ENCODE measurements at regions not wholly inside any gene's neighbourhood (a gene's known extent, or its start where the extent isn't known, plus 50 kb on each side); places are given as distances from the start of the nearest gene placed in this dataset.

DNA sequence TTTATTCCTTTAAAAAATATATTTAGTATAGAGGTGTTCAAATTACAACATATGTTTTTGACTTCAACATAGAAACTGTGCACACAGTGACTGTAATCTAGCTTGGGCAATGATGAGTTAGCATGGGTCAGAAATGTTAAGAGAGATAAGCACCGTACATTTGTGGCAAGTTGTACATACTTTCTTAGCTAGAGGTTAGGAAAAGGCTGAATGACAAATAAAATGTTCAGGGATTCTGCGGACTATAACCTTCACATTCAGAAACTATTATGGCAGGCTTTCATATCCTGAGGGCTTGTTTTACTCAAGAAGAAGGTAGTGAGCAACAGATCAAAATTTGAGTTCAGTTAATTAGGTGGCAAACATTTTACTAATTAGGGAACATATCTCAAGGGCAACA is 379.7 kb upstream of the EPHA6 start:
- H3K4me1 ChIP-seq (ENCODE audit: control extremely low read depth in 1 of 4, control insufficient read depth in 4 of 4, insufficient read depth in 4 of 4, low read length in 3 of 4), result no peaks in the 10 kb centered on the region
- H3K9me3 ChIP-seq (ENCODE audit: control extremely low read depth in 1 of 5, control insufficient read depth in 4 of 5, insufficient read depth in 2 of 5, low read depth in 1 of 5, low read length in 4 of 5), result no peaks in the 10 kb centered on the region
- H3K4me3 ChIP-seq (ENCODE audit: control insufficient read depth in 1 of 7, extremely low read depth in 1 of 7, insufficient read depth in 4 of 7, low read depth in 2 of 7, low read length in 6 of 7), result no peak overlapping the region
- POLR2A ChIA-PET, result no interaction called here
- no peaks in the 10 kb centered on the region for H3K27me3 ChIP-seq (replicated peaks in 2 of 5; ENCODE audit: control insufficient read depth in 4 of 5, insufficient read depth in 5 of 5, low read length in 4 of 5)
- CTCF ChIA-PET, result interaction anchor here (0.5 kb wide), 1 partner anchor 16 kb away, joined by 3 read pairs; no protein-coding TSS in a partner anchor
- DNase-seq, result no peak
- no peaks in the 10 kb centered on the region for H3K36me3 ChIP-seq (ENCODE audit: control insufficient read depth in 4 of 4, insufficient read depth in 4 of 4, low read length in 3 of 4)
- WGBS (ENCODE audit: insufficient coverage), result no CpG with 5 or more reads among the region's 2 CpGs
- H3K27ac ChIP-seq (ENCODE audit: insufficient read depth in 1 of 2, low read depth in 1 of 2, low read length in 2 of 2, poor library complexity in 1 of 2, severe bottlenecking in 2 of 2), result no peak overlapping the region

DNA sequence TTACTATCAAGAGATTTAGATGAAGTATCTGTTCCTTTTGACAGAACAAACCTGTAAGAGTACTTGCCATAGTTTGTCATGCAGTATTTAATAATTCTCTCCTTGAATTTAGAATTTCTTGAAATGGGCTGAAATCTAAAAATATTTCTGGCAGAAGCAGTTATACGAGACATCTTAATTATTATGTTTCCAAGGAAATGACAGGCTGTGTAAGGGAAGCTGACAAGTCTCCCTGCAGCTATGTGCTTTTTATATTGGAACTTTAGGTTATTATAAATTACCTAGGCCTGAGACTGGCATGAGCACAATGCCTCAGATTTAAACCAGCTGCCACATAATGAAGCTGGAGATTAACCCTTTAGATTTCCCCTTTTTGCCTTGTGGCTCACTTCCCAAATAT is 365.0 kb upstream of the EPHA6 start:
- POLR2A ChIA-PET, result no interaction called here
- H3K9me3 ChIP-seq (ENCODE audit: control extremely low read depth in 1 of 5, control insufficient read depth in 4 of 5, insufficient read depth in 2 of 5, low read depth in 1 of 5, low read length in 4 of 5), result no peaks in the 10 kb centered on the region
- 100% methylated on average over 1 of the region's 1 CpG for WGBS (ENCODE audit: insufficient coverage)

DNA sequence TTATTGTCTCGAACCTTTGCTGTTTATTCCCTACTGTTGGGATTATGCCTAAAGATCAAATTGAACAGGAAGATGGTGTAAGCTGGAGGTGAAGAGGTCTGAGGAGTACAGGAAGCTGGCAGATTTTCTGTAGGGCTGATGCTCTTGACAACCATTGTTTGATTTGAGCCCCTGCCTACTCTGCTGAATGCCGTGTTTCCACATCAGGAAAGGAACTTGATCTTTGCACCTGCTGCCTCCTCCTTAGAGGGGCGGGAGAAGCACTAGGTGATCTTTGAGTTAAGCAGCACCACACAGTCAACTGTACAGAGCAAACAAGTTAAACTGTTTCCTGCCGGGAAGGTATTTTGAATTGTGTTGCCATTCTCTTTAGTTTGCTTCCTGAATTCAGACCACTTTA is 364.6 kb upstream of the EPHA6 start:
- Histone ChIP-seq H3K27ac (ENCODE audit: insufficient read depth in 1 of 2, low read depth in 1 of 2, low read length in 2 of 2, poor library complexity in 1 of 2, severe bottlenecking in 2 of 2) (no peak overlapping the region), H3K4me3 (ENCODE audit: control insufficient read depth in 1 of 7, extremely low read depth in 1 of 7, insufficient read depth in 4 of 7, low read depth in 2 of 7, low read length in 6 of 7) (no peak overlapping the region), H3K36me3 (ENCODE audit: control insufficient read depth in 4 of 4, insufficient read depth in 4 of 4, low read length in 3 of 4) (no peaks in the 10 kb centered on the region), H3K4me1 (ENCODE audit: control extremely low read depth in 1 of 4, control insufficient read depth in 4 of 4, insufficient read depth in 4 of 4, low read length in 3 of 4) (no peaks in the 10 kb centered on the region), H3K9me3 (ENCODE audit: control extremely low read depth in 1 of 5, control insufficient read depth in 4 of 5, insufficient read depth in 2 of 5, low read depth in 1 of 5, low read length in 4 of 5) (no peaks in the 10 kb centered on the region), H3K27me3 (replicated peaks in 2 of 5; ENCODE audit: control insufficient read depth in 4 of 5, insufficient read depth in 5 of 5, low read length in 4 of 5) (no peaks in the 10 kb centered on the region)
- DNase-seq, result no peak
- CTCF ChIA-PET, result no interaction called here
- WGBS (ENCODE audit: insufficient coverage), result 65% methylated on average over 2 of the region's 4 CpGs
- POLR2A ChIA-PET, result no interaction called here

More for the DNA sequence above, 365.0 kb upstream of the EPHA6 start:
- no peak overlapping the region for H3K27ac ChIP-seq (ENCODE audit: insufficient read depth in 1 of 2, low read depth in 1 of 2, low read length in 2 of 2, poor library complexity in 1 of 2, severe bottlenecking in 2 of 2)
- no peaks in the 10 kb centered on the region for H3K36me3 ChIP-seq (ENCODE audit: control insufficient read depth in 4 of 4, insufficient read depth in 4 of 4, low read length in 3 of 4)
- H3K27me3 ChIP-seq (replicated peaks in 2 of 5; ENCODE audit: control insufficient read depth in 4 of 5, insufficient read depth in 5 of 5, low read length in 4 of 5), result no peaks in the 10 kb centered on the region
- DNase-seq, result no peak
- H3K4me3 ChIP-seq (ENCODE audit: control insufficient read depth in 1 of 7, extremely low read depth in 1 of 7, insufficient read depth in 4 of 7, low read depth in 2 of 7, low read length in 6 of 7), result no peak overlapping the region
- H3K4me1 ChIP-seq (ENCODE audit: control extremely low read depth in 1 of 4, control insufficient read depth in 4 of 4, insufficient read depth in 4 of 4, low read length in 3 of 4), result no peaks in the 10 kb centered on the region
- CTCF ChIA-PET, result no interaction called here

DNA sequence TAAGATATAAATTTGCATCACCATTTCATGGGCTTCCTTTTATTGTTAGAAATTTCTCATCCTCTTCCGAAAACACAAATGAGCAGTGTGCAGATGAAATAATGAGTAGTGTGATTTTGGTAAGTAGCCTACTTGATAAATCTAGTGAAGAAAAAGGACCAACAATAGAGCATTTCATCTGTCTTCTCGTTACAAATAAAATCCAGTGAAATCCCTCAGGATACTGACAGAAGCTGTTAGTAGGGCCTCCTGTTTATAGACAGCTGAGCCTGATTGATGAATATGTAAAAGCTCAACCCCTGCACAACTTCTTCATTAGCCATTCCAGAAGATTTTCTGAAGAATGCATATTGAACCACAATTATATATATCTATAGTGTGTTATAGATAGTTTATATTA is 363.7 kb upstream of the EPHA6 start:
- Histone ChIP-seq H3K4me3 (ENCODE audit: control insufficient read depth in 1 of 7, extremely low read depth in 1 of 7, insufficient read depth in 4 of 7, low read depth in 2 of 7, low read length in 6 of 7) (no peak overlapping the region), H3K27ac (ENCODE audit: insufficient read depth in 1 of 2, low read depth in 1 of 2, low read length in 2 of 2, poor library complexity in 1 of 2, severe bottlenecking in 2 of 2) (no peak overlapping the region), H3K36me3 (ENCODE audit: control insufficient read depth in 4 of 4, insufficient read depth in 4 of 4, low read length in 3 of 4) (no peaks in the 10 kb centered on the region), H3K4me1 (ENCODE audit: control extremely low read depth in 1 of 4, control insufficient read depth in 4 of 4, insufficient read depth in 4 of 4, low read length in 3 of 4) (no peaks in the 10 kb centered on the region), H3K9me3 (ENCODE audit: control extremely low read depth in 1 of 5, control insufficient read depth in 4 of 5, insufficient read depth in 2 of 5, low read depth in 1 of 5, low read length in 4 of 5) (peaks cover 0 to 2% (median 0%) of the 10 kb centered on the region in 5 experiments), H3K27me3 (replicated peaks in 2 of 5; ENCODE audit: control insufficient read depth in 4 of 5, insufficient read depth in 5 of 5, low read length in 4 of 5) (no peaks in the 10 kb centered on the region)
- WGBS (ENCODE audit: insufficient coverage), result 67% methylated on average over 1 of the region's 2 CpGs
- CTCF ChIA-PET, result no interaction called here
- POLR2A ChIA-PET, result no interaction called here
- DNase-seq, result no peak

DNA sequence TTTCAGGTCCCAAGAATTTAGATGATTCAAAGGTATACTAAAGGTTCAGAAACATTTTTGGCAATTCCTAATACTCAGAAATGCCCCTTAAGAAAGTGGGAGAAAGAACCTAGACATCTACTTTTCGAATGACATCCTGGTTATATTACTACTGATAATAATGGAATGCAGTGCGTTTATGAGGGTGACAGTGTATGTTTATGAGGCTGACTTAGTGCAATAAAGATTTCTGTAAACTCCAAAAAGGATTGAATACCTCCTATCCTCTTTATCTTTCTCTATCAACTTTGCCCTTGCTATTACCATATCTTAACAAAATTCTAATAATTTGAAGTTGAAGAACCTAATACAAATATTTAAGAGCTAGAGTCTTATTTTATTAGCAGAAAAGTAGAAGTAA is 348.9 kb upstream of the EPHA6 start:
- no CpG with 5 or more reads among the region's 2 CpGs for WGBS (ENCODE audit: insufficient coverage)
- H3K9me3 ChIP-seq (ENCODE audit: control extremely low read depth in 1 of 5, control insufficient read depth in 4 of 5, insufficient read depth in 2 of 5, low read depth in 1 of 5, low read length in 4 of 5), result no peaks in the 10 kb centered on the region
- H3K27me3 ChIP-seq (replicated peaks in 2 of 5; ENCODE audit: control insufficient read depth in 4 of 5, insufficient read depth in 5 of 5, low read length in 4 of 5), result no peaks in the 10 kb centered on the region
- ChIA-PET POLR2A (no interaction called here), CTCF (no interaction called here)
- H3K27ac ChIP-seq (ENCODE audit: insufficient read depth in 1 of 2, low read depth in 1 of 2, low read length in 2 of 2, poor library complexity in 1 of 2, severe bottlenecking in 2 of 2), result no peak overlapping the region
- no peak overlapping the region for H3K4me3 ChIP-seq (ENCODE audit: control insufficient read depth in 1 of 7, extremely low read depth in 1 of 7, insufficient read depth in 4 of 7, low read depth in 2 of 7, low read length in 6 of 7)
- H3K4me1 ChIP-seq (ENCODE audit: control extremely low read depth in 1 of 4, control insufficient read depth in 4 of 4, insufficient read depth in 4 of 4, low read length in 3 of 4), result no peaks in the 10 kb centered on the region
- H3K36me3 ChIP-seq (ENCODE audit: control insufficient read depth in 4 of 4, insufficient read depth in 4 of 4, low read length in 3 of 4), result no peaks in the 10 kb centered on the region
- no peak for DNase-seq

DNA sequence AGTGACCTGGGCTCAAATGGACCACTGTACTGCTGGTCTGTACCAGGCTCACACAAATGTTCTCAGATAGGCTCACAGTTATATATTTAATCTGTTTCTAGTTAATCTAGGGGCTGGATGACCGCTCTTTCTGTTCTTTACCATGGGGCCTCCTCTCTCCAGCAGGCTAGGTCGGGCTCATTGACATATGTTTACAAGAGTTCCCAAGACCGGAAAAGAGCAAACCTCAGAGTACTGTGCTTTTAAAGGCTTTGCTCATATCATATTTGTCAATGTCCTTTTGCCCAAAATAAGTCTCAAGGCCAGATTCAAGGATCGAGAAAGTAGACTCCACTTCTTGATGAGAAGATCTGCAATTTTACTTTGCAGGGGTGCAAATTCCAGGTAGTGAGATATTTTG is 348.0 kb upstream of the EPHA6 start:
- POLR2A ChIA-PET, result no interaction called here
- CTCF ChIA-PET, result no interaction called here
- Histone ChIP-seq H3K4me1 (ENCODE audit: control extremely low read depth in 1 of 4, control insufficient read depth in 4 of 4, insufficient read depth in 4 of 4, low read length in 3 of 4) (no peaks in the 10 kb centered on the region), H3K4me3 (ENCODE audit: control insufficient read depth in 1 of 7, extremely low read depth in 1 of 7, insufficient read depth in 4 of 7, low read depth in 2 of 7, low read length in 6 of 7) (no peak overlapping the region), H3K27ac (ENCODE audit: insufficient read depth in 1 of 2, low read depth in 1 of 2, low read length in 2 of 2, poor library complexity in 1 of 2, severe bottlenecking in 2 of 2) (no peak overlapping the region), H3K36me3 (ENCODE audit: control insufficient read depth in 4 of 4, insufficient read depth in 4 of 4, low read length in 3 of 4) (no peaks in the 10 kb centered on the region), H3K9me3 (ENCODE audit: control extremely low read depth in 1 of 5, control insufficient read depth in 4 of 5, insufficient read depth in 2 of 5, low read depth in 1 of 5, low read length in 4 of 5) (no peaks in the 10 kb centered on the region), H3K27me3 (replicated peaks in 2 of 5; ENCODE audit: control insufficient read depth in 4 of 5, insufficient read depth in 5 of 5, low read length in 4 of 5) (no peaks in the 10 kb centered on the region)
- no peak for DNase-seq
- WGBS (ENCODE audit: insufficient coverage), result 95% methylated on average over 3 of the region's 4 CpGs

DNA sequence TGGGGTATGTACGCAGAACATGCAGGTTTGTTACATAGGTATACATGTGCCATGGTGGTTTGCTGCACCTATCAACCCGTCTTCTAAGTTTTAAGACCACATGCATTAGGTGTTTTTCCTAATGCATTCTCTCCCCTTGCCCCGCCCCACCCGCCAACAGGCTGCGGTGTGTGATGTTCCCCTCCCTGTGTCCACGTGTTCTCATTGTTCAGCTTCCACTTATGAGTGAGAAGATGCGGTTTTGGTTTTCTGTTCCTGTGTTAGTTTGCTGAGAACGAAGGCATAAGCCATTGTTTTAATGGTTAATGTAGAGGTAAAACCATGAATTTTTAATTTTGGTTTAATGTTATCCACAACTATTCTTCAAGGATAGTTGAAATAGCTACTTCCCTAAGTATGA is 346.8 kb upstream of the EPHA6 start:
- ChIA-PET POLR2A (no interaction called here), CTCF (no interaction called here)
- Histone ChIP-seq H3K27ac (ENCODE audit: insufficient read depth in 1 of 2, low read depth in 1 of 2, low read length in 2 of 2, poor library complexity in 1 of 2, severe bottlenecking in 2 of 2) (no peak overlapping the region), H3K36me3 (ENCODE audit: control insufficient read depth in 4 of 4, insufficient read depth in 4 of 4, low read length in 3 of 4) (no peaks in the 10 kb centered on the region), H3K9me3 (ENCODE audit: control extremely low read depth in 1 of 5, control insufficient read depth in 4 of 5, insufficient read depth in 2 of 5, low read depth in 1 of 5, low read length in 4 of 5) (no peaks in the 10 kb centered on the region), H3K4me3 (ENCODE audit: control insufficient read depth in 1 of 7, extremely low read depth in 1 of 7, insufficient read depth in 4 of 7, low read depth in 2 of 7, low read length in 6 of 7) (no peak overlapping the region), H3K27me3 (replicated peaks in 2 of 5; ENCODE audit: control insufficient read depth in 4 of 5, insufficient read depth in 5 of 5, low read length in 4 of 5) (no peaks in the 10 kb centered on the region), H3K4me1 (ENCODE audit: control extremely low read depth in 1 of 4, control insufficient read depth in 4 of 4, insufficient read depth in 4 of 4, low read length in 3 of 4) (no peaks in the 10 kb centered on the region)
- DNase-seq, result no peak
- WGBS (ENCODE audit: insufficient coverage), result 99% methylated on average over 7 of the region's 8 CpGs

DNA sequence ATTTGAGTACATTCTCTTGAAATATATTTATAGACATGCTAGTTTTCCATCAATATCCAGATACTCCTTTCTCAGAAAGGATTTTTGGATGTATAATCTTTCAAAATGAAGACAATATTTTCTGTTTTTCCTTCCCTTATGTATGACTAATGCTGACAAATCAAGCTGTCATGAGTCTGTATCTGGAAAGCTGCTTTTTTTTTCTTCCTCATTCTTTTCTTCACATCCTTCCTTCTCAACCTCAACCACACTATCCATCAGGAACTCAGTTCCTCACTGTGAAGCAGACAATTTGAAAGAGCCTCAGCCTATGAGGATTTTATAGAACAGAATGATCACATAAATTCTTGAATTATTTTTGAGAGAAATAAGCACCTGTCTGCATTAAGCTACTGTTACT is 335.9 kb upstream of the EPHA6 start:
- Histone ChIP-seq H3K36me3 (ENCODE audit: control insufficient read depth in 4 of 4, insufficient read depth in 4 of 4, low read length in 3 of 4) (no peaks in the 10 kb centered on the region), H3K9me3 (ENCODE audit: control extremely low read depth in 1 of 5, control insufficient read depth in 4 of 5, insufficient read depth in 2 of 5, low read depth in 1 of 5, low read length in 4 of 5) (no peaks in the 10 kb centered on the region), H3K4me3 (ENCODE audit: control insufficient read depth in 1 of 7, extremely low read depth in 1 of 7, insufficient read depth in 4 of 7, low read depth in 2 of 7, low read length in 6 of 7) (no peak overlapping the region), H3K27me3 (replicated peaks in 2 of 5; ENCODE audit: control insufficient read depth in 4 of 5, insufficient read depth in 5 of 5, low read length in 4 of 5) (no peaks in the 10 kb centered on the region), H3K4me1 (ENCODE audit: control extremely low read depth in 1 of 4, control insufficient read depth in 4 of 4, insufficient read depth in 4 of 4, low read length in 3 of 4) (no peaks in the 10 kb centered on the region), H3K27ac (ENCODE audit: insufficient read depth in 1 of 2, low read depth in 1 of 2, low read length in 2 of 2, poor library complexity in 1 of 2, severe bottlenecking in 2 of 2) (no peak overlapping the region)
- no peak for DNase-seq
- ChIA-PET POLR2A (no interaction called here), CTCF (no interaction called here)

All from common myeloid progenitor, CD34-positive (primary cell).